Astrocyte (in vitro differentiated cells and primary cell): ENCODE measurements at regions not wholly inside any gene's neighbourhood (a gene's known extent, or its start where the extent isn't known, plus 50 kb on each side); places are given as distances from the start of the nearest gene placed in this dataset.

Experiments
- CTCF ChIP-seq: IDR thresholded peaks from 2 replicates; pipeline ENCODE4 v1.5.1; 2011; ENCODE audit warnings: low read depth, mild to moderate bottlenecking, inconsistent platforms, low read length, moderate library complexity; ENCODE audit not compliant: insufficient read depth
- EZH2 ChIP-seq: IDR thresholded peaks from 2 replicates; pipeline ENCODE4 v1.6.1; 2012; ENCODE audit warnings: mild to moderate bottlenecking, low read length, inconsistent platforms; ENCODE audit not compliant: insufficient read depth

- TF ChIP-seq CTCF (no peak), EZH2 (no peak)
These were observed 192.5 kb downstream of the MYLK4 start for GRCh38 chr6:2558098-2558680.
